NCI-H2107 treated with DMSO at 0.1 percent for 48 hours (cell line): ENCODE measurements at regions not wholly inside any gene's neighbourhood (a gene's known extent, or its start where the extent isn't known, plus 50 kb on each side); places are given as distances from the start of the nearest gene placed in this dataset.

ENCODE experiments used
- DNase-seq: peaks from one replicate; lab custom pipeline; 2025; ENCODE audit not compliant: unreplicated experiment; lab: John Stamatoyannopoulos, UW

DNA sequence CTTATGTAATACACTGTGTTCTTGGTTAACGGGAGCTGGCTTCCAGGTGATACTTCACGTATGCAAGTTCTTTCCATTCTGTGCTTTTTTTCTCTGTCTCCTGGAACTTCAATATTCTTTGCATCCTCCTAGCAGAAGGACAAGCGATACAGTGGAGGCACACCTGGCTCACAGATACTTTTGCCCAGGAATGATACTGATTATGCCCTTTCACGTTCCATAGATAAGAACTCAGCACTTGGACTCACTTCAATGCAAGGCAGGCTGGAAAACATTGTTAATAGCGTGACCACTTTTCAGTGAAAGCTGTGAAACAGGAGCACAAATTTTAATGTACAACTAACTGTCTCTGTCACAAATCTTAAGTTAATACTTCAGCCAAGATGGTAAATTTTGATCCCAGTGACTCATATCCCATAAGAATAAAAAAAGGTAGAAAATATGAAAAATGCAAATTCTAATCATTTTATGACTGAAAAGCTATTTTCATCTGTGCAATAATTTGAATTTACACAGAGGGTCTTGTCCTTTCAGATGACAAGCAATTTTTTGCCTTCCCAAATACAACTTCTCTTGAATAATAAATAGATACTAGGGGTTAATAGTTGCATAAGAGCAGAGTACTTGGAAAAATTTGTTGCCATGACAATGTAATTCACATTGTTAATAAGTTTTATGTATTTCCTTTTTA lies 919.0 kb downstream of the GALC start:
- no peak for DNase-seq

- DNase-seq: no peak
Measured at GRCh38 chr14:87067591-87067990, 925.4 kb downstream of the GALC start.

DNA sequence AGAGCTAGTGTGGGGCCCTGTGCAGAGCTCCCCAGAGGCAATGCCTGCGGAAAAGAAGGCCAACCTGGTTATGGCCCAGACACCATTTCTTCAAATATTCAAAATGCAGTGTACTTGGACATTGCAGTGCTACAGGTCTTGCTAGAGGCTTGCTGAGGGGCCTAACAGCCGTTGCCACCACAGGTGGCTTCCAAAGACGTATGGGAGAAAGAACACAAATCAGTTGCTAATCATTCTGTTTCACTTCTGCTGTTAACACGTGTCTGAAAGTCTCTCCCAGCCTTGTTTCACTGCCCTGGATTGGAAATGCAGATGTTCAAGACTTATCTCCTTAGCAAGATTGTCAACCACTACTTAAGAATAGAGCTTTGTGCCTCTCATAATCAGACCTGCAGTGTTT lies 925.9 kb downstream of the GALC start:
- DNase-seq: no peak

- peak; percentile 37 for DNase-seq
Measured at GRCh38 chr14:87066221-87066817, 926.7 kb downstream of the GALC start.

- DNase-seq: no peak
Measured at GRCh38 chr14:87065366-87065765, 927.6 kb downstream of the GALC start.

DNA sequence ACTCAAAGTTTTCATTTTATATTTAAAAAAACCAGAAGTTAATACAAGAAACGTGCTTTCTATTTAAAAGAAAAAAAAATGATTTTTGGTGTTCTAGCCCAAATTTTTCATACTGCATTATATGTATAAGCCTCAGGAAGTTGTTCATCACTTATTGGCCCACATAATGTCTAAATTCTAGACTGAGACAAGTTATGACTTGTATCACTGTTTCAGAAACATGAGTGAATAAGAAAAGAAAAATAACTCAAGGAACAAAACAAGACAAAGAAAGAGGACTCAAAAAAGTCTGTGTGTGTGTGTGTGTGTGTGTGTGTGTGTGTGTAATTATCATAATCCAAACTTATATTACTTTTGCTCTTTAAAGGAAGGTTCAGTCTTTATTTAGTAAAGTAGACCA lies 929.8 kb downstream of the GALC start:
- no peak for DNase-seq

DNA sequence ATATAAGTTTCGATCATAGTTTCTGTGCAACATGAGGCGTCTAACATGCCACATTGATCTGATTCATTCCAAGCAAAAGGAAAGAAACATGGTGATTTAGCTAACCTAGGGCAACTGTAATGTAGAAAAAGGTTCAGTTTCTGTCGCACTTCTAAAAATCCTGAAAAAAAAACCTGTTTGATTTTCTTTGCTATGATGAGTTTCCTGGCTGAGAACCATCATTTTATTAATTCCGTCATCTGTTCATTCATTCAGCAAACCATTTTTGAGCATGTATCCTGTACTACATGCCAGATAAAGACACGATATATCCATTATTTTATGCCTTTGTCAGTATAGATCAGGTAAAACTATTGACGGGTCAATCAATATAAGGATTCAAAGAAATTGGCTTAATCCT lies 932.6 kb downstream of the GALC start:
- no peak for DNase-seq

DNA sequence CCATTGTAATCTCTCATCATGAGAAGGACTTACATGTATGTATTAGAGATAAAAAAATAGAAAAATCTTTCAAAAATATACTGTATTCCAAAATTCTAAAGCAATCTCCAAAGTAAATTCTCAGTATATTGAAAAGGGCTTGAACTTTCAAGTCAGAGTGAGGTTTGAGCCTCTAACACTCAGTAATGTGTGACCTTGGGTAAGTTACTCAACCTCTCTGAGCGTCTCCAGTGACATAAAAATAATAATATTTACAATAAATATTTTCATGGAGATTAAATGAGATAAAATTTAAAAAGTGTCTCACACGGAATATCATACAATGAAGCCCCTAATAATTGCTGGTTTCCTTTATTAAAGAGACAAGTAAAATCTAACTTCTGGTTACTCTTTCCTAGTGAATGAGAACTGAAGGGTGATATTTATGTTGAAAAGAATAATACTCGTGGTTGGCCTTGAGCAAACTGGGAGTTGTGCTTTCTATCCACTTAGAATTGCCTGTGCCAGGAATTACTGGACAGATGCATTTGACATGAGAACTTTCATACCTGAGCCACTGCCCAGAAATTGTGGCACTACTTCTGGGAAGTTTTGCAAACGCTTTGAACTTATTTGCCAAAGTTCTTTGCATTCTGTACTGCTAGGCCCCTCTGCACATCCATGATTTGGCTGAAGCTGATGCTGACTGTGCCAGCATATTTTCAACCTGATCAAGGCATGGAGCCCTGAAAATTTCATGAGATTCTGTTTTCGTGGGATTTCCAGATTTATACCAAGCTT lies 933.7 kb downstream of the GALC start:
- DNase-seq: no peak

GRCh38 chr14:87055007-87055406 lies 938.0 kb downstream of the GALC start:
- no peak for DNase-seq

GRCh38 chr14:87052646-87053225 lies 940.2 kb downstream of the GALC start:
- DNase-seq: no peak

- no peak for DNase-seq
Measured at GRCh38 chr14:87050421-87050820, 942.6 kb downstream of the GALC start.

DNA sequence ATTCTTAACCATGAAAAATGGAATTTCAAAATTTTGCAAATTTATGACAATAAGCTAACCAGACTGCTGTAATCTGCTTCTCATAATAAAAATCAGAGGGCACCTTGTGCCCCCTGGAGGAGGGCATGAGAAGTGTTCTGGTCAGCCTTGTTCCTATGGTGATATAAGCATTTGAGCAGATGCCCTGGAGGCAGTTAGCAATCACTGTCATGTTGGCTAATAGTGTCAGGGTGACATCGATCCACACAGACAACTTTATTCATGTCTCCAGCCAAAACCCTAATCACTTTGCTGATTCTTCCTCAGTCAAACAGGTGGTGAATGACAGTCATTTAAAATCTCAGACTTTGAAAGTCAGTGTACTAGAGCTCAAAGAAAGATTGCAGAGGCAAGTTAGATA lies 943.0 kb downstream of the GALC start:
- DNase-seq: peak; percentile 65

GRCh38 chr14:87046960-87047359 lies 946.0 kb downstream of the GALC start:
- DNase-seq: no peak

DNA sequence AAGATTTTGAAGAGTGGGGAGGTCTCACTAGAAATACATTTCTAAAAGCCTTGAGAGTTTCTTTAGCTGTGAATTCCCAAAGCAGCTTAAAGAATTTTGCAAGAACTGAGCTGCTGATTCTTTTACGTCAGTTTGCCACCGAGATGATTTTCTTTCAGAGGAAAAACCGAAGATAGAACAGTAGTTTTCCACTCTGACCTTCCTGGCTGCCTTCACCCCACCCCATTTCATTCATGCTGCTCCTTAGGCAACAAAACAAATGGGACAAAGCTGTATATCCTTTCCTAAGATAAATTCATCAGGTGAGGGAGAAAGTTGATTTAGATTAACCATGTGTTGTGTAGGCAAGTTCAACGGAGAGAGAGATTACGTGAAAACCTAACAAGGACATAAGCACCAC lies 947.0 kb downstream of the GALC start:
- DNase-seq: no peak

- no peak for DNase-seq
Measured at GRCh38 chr14:87045246-87045645, 947.7 kb downstream of the GALC start.

DNA sequence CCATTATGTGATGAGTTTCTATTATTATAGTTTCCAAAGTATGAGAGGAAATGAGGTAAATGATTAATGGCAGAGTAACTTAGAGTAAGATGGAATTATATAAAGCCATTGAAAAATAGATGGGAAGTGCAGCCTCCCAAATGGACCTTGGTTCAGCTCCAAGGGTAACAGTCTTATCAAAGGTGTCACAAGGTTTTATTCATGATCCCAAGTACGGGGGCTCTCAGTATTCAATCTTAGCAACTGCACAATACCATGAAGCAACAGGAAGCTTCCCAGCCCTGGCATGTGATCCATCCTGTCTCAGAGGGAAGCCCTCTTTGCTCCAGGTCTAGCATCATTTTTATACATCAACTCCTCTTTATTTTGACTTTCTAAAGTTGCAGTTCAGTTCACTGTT lies 948.2 kb downstream of the GALC start:
- DNase-seq: no peak

GRCh38 chr14:87043667-87044200 lies 949.2 kb downstream of the GALC start:
- no peak for DNase-seq

DNA sequence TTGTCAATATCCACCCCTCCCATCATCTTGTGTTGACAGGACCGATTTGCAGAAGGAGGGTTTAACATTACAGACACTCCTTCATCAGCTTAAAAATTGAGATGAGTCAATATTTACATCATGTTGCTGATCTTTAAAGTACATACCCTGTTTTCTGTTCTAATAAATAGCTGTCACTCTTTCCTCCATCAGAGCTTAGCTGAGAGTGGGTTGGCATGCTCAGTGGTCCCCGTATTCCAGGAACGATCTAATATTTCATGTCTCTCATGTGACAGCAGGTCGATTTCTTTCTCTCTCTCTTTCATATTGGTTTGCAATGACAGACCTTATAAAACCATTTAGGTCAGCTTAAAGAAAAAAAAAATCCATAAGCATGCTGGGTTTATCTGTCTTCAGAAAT lies 950.6 kb downstream of the GALC start:
- no peak for DNase-seq

GRCh38 chr14:87041290-87042020 lies 951.5 kb downstream of the GALC start:
- no peak for DNase-seq

- no peak for DNase-seq
Measured at GRCh38 chr14:87034680-87035079, 958.3 kb downstream of the GALC start.

DNA sequence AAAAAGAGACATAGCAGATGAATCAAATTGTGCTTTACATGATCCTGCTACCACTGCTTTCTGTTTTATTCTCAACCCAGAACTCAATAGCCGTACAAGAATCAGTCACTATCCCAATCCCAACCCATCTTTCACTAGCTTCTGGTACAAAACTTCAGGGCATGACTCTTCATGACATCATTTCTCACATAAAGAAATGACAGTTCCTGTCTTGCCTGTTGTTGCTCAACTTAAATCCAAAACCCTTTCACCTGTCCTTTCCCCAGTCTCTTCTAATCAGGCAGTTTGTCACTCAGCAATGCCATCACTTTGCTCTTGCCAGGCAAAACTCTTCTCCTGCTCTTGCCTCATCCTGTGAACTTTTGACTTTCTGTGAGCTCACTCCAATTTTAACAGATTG lies 962.8 kb downstream of the GALC start:
- no peak for DNase-seq
